ENCODE measurements at regions not wholly inside any gene's neighbourhood (a gene's known extent, or its start where the extent isn't known, plus 50 kb on each side); places are given as distances from the start of the nearest gene placed in this dataset.
"Not testable (repeated sequence)": the region's sequence is repeated elsewhere in the genome, so short reads cannot be mapped to it uniquely, and the experiment has no call there.

DNA sequence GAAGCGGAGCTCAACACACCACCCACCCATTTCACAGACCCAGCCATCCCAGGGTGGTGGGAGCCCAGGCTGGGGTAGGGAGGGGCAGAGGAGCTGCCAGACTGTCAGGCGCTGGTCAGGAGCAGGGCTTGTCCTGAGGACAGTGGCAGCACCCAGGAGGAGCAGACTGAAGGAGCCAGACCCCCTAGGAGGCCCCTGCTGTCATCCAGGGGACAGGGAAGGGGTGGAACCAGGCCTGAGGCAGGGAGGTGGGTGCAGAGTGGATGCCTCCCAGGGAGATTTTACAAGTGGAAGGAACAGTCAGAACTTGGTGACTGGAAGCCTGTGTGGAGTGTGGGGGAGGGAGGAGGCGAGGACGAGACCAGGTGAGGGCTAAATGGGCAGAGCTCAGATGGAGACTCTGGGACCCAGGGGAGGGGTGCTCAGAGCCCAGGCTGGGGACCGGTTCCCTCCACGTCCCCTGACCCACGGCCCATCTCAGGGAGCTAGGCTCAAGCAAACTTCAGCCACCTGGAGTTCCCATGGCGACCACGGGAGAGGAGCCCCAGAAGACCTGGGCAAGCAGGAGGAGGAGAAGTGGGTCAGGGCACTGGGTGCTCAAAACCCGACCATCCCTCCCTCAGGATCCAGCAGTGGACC lies 215.4 kb downstream of the TBC1D2B start:
- DNase-seq (ENCODE audit: low read depth): not testable (repeated sequence)

DNA sequence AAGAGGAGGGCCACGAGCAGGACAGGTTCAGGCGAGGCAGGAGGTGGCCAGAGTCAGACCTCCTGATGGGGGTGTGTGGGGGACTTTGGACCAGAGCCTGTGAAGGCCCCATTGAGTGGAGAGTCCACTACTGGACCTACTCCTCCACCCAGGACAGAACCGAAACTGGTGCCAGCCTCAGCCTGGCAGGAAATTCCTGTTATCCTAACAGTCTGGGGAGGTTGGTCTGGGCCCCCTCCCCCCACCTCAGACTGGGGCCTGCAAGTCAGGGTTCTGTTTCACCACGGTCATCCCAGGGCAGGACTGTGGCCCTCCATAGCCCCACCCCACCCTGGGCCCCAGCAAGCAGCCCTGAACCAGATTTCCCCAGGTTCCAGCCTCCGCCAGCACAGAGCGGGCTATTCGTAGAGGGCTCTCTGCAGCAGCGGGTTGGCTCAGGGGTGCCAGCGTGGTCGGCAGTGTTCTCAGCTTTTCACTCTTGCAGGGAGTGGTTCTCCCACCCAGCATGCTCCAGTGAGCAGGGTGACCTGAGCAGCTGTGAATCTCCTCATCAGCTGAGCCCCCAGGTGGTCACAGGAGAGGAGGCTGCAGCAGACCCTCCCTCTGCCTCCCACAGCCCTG lies 217.3 kb downstream of the TBC1D2B start:
- no peak for DNase-seq (ENCODE audit: low read depth)

DNA sequence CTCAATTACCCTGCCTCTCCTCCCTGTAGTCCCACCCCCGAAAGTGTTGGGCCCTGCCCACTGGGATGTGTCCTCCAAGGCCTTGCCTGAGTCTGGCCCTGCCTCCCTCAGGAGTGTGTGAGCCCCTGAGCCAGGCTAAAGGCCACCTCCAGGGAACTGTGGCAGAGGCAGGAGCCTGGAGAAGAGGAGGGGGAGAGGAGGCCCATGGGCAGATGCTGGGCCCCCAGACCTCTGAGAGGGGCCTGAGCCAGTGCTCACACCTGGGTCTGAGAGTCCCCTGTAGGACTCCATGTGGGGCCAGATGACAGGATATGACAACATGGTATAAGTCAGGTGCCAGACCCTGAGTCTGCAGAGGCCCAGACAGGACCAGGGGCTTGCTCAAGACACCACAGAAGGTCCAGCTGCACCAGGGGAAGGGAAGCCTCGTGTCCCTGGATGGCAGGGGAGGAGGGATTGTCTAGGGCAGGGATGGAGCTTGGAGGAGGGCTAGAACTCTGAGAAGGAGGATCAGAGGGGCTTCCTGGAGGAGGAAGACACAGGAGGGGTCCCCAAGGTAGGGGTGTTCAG lies 217.9 kb downstream of the TBC1D2B start:
- no peak for DNase-seq (ENCODE audit: low read depth)

DNA sequence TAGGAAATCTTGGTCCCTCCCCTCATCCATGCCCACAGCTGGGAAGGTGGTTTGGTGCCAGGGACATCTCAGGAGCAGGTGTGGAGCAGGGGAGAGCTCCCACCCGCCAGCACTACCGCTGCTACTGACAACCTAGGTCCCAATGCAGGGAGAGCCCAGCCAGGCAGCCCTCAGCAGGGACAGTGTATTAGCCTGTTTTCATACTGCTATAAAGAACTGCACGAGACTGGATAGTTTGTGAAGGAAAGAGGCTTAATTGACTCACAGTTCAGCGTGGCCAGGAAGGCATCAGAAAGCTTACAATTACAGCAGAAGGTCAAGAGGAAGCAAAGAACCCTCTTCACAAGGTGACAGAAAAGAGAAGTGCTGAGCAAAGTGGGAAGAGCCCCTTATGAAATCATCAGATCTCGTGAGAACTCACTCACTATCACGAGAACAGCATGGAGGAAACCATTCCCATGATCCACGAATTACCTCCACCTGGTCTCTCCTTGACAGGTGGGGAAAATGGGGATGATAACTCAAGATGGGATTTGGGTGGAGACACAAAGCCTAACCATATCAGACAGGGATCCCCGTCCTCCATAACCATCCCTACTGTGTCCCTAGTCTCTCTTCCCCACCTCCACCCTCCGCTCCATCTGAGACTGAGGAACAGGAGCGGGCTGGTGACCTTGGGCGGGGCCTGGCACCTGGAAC lies 218.6 kb downstream of the TBC1D2B start:
- DNase-seq (ENCODE audit: low read depth): no peak

DNA sequence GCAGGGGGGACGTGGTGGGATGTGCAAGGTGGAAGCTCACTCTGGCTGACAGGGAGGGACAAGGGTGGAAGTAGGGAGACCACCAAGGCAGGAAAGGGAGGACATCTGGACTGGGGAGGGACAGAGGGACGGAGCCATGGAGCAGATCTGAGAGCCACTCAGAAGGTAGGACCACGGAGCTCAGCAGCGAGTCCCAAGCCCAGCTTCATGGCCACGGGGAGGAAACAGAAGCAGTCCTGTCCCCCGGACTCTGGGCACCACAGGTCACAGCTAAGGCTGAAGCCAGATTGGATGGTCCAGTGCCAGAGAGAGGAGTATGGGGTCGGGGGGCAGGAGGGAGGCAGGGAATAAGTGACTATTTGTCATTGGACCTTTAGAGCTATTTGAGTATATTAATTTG lies 220.1 kb downstream of the TBC1D2B start:
- DNase-seq (ENCODE audit: low read depth): no peak

DNA sequence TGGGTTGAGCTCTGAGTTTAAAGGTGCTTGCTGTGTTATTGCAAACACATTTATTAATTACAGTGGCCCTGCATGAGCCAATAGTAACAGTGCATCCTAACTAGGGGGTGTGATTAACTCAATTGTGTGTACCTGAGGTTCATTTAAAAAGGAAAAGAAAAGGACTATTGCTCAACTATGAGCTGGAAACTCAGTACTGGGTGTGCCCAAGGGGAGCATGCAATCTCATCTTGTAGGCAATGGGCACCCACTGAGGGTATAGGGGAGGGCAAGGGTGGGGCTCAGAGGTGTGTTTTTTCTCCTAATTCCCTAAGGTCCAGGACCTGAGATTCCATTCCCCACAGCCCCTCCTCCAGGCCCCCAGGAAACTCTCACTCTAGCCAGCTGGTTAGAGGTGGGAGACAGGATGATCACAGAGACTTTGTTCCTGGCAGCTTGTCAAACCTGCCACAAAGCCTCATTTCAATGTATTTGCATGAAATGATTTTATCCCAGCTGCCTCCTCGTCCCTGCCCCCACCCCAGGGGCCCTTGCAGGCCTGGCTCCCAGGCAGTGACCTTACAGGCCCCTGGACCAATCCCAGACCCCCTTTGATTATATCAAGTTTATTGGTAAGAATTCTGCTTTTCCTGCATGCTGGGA lies 220.7 kb downstream of the TBC1D2B start:
- DNase-seq (ENCODE audit: low read depth): no peak

DNA sequence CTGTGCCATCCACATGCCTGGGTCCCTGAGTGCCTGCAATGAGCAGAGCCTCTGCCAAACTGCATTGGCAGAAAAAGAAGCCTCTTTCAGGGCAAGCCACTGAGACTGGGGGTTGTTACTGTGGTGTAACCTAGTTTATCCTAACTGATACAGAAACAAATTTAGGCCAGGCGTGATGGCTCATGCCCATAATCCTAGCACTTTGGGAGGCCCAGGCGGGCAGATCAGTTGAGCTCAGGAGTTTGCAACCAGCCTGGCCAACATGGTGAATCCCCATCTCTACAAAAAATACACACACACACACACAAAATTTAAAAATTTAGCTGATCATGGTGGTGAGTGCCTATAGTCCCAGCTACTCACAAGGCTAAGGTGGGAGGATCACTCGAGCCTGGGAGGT lies 221.6 kb downstream of the TBC1D2B start:
- no peak for DNase-seq (ENCODE audit: low read depth)

DNA sequence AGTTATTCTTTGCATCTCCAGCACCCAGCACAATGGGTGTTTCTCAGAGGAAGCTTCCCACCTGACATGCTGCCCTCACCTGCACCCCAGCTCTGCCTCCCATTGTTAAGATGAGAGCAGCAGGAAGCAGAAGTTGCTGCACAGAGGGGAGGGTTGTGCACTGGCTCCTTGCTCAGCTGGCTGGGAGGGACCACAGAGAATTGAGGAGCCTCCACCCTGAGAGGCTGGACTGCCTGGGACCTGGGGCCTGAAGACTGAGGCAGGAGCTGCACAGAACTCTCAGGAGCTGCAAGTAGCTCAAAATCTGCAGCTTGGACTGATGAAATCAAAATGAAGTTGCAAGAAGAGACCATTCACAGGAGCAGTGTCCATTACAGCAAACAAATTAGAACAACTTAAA lies 222.3 kb upstream of the LINGO1 start:
- no peak for DNase-seq (ENCODE audit: low read depth)

DNA sequence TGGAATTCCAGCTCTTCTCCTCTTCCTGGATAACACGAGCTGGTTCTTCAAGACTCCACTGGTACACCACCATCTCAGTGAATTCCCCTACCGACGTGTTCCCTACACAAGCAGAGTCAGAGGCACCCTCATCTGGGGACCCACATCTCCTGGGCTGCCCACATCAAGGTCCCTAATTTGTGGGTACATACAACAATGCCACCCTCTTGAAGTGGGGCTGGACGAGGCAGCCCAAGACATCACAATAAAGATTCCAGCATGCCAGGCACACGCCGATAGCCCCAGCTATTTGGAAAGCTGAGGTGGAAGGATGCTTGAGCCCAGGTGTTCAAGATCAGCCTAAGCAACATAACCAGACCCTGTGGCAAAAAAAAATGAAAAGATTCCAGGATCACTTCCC lies 221.2 kb upstream of the LINGO1 start:
- DNase-seq (ENCODE audit: low read depth): no peak

DNA sequence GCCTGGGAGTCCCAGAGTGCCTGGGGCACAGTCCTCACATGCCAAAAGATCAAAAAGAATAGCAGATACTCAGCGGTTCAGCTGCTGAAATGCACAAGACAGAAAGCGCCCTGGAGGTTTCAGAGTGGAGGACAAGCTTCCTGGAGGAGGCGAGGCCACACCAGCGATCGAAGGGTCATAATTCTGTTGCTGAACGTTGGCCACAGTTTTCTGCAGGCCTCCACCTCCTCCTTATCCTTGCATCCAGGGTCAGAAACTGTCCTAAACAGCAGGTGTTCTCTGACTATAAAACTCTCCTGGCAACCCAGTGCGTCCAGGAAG lies 220.3 kb upstream of the LINGO1 start:
- no peak for DNase-seq (ENCODE audit: low read depth)

DNA sequence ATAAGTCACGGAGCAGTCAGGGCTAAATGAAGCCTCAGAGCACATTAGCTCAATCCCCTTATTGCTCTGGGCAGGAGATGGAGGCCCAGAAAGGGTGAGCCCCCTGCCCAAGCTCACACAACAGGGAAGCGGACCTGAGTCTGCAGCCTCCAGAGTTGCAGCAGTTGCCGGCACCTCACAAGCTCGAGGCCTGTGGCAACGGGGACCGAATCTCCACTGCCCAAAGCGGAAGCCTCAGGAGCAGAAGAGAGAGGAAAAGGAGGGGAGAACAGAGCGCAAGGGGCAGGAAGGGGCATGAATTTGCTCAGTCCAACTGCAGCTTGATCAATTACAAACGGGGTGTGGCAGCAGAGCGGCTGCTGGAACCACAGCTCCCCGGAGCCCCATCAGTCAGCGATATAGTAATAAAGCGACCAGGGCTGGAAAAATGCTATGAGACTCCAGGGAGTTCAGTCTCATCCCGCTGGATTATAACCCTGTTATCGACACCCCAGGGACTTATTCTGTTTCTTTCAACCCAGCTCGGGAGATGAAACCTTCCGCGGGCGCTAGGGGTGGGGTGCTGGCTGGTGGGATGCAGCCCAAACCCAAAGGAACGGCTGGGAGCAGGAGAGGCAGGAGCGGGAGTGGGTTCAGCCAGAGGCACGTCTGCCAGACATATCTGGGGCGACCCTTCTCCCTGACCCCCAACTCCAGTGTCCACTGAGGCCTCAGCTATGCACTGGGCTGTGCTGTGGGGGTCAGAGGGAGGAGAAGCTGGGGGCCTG lies 219.7 kb upstream of the LINGO1 start:
- no peak for DNase-seq (ENCODE audit: low read depth)

DNA sequence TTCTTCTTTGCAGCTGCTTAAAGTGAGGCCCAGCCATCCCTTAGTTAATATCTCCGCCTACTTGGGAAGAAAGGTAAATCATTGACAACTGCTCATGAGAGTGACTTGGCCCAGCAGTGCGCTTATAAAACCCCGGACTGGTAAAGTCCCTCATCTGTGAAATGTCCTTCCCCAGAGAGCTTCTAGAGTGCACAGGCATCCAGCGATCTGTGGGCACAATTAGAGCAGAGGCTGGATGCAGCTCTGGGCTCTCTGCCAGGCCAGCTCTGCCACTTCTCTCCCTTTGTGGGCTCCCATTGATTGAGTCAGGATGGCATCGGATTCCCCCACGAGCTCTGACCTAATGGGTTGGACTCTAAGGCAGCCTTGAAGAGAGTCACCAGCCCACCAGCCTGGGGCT lies 219.0 kb upstream of the LINGO1 start:
- no peak for DNase-seq (ENCODE audit: low read depth)

DNA sequence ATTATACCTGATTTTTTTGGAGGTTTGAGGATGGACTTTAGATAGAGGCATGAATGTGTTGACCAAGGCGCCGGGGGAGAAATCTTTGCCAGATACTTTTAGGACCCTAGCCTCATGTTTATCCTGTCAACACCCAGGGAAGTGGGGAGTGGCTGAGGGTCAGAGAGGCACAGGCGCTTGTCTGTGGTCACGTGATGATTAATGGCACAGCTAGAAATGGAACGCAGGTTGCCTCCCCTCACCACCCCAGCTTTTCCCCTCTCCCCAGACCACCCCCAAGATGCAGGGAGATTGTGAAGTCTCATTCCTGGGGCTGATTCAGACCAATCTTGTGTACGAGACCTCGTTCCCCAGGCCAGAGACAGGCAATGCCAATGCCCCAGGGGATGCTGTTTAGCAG lies 218.4 kb upstream of the LINGO1 start:
- no peak for DNase-seq (ENCODE audit: low read depth)

DNA sequence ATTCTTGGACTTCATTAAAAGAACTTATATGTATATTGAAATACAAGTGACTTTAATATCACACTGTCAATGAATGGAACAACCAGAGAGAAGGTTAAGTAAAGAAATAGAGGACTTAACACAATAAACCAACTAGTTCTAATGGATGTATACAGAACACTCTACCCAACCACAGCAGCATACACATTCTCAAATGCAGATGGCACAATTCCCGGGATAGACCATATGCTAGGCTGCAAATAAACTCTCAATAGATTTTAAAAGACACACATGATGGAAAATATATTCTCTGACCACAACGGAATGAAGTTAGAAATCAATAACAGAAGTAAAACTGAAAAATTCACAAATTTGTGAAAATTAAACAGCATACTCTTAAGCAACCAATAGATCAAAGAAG lies 214.3 kb upstream of the LINGO1 start:
- DNase-seq (ENCODE audit: low read depth): no peak

DNA sequence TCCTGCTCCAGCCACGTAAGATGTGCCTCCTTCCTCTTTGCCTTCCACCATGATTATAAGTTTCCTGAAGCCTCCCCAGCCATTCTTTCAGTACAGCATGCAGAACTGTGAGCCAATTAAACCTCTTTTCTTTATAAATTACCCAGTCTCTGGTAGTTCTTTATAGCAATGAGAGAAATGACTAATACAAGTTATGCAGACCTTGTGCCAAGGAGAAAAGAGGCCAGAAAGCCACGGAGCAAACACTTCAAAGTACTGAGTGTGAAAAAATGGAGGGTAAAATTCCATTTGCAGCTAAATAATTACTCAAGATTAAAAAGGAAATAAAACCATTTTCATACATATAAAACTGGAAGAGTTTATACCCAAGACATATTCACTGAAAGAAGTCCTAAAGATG lies 213.6 kb upstream of the LINGO1 start:
- DNase-seq (ENCODE audit: low read depth): no peak

DNA sequence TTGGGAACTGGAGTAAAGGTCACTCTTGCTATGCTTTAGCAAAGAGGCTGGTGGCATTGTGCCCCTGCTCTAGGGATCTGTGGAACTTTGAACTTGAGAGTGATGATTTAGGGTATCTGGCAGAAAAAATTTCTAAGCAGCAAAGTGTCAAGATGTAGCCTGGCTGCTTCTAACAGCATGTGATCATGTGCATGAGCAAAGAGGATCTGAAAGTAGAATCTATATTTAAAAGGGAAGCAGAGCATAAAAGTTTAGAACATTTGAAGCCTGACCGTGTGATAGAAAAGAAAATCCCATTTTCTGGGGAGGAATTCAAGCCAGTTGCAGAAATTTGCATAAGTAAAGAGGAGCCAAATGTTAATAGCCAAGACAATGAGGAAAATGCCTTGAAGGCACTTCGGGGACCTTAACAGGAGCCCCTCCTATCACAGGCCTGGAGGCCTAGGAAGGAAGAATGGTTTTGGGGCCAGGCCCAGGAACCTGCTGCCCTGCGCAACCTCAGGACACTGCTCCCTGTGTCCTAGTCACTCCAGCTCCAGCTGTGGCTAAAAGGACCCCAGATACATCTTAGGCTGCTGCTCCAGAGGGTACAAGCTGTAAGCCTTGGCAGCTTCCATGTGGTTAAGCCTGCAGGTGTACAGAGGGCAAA lies 212.2 kb upstream of the LINGO1 start:
- DNase-seq (ENCODE audit: low read depth): no peak

DNA sequence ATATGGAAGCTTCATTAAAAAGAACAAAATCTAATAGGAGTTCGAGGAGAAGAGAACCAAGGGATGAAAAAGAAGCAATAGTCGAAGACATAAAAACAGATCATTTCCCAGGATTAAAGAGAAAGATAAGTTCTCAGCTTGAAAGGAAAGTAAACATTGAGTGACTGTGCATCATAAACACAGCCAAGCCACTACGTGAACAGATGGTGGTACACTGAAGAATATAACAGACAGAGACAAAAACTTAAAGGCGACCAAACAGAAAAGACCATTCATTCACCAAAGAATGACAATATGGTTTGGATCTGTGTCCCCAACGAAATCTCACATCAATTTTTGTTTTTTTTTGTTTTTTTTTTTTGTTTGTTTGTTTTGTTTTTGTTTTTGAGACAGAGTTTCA lies 210.8 kb upstream of the LINGO1 start:
- no peak for DNase-seq (ENCODE audit: low read depth)

DNA sequence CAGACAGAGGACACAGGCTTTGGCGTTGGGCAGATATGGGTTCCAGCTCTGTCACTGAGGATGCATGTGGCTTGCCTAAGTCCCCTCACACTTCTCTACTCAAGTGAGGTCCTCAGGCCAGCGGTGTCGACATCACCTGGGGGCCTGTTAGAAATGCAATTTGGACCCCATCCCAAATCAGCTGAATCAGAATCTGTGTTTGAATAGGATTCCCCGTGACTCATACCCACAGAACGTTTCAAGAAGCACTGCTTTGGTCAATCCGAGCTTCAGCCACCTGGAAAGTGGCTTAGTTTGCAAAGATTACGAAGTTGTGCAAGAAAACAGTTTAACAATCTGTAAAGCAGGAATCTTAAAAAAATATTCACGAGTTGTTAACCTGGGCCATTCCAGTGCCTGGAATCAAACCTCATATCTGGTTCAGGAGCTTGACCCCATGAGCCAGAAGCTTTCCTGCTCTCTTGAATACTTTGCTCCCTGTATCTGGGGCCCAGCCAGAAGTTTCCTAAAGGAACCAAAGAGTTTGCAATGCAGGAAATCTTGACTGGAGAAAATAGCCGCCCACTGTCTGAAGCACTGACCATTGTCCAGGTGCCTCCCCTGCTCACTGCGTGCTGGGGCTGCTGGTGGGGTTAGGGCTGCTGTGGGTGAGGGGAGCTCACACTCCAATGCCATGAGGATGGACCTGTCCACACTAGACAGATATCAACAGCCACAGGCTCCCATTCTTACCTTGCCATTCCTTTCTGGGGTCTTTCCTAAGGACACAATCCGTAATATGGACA lies 208.5 kb upstream of the LINGO1 start:
- DNase-seq (ENCODE audit: low read depth): no peak

DNA sequence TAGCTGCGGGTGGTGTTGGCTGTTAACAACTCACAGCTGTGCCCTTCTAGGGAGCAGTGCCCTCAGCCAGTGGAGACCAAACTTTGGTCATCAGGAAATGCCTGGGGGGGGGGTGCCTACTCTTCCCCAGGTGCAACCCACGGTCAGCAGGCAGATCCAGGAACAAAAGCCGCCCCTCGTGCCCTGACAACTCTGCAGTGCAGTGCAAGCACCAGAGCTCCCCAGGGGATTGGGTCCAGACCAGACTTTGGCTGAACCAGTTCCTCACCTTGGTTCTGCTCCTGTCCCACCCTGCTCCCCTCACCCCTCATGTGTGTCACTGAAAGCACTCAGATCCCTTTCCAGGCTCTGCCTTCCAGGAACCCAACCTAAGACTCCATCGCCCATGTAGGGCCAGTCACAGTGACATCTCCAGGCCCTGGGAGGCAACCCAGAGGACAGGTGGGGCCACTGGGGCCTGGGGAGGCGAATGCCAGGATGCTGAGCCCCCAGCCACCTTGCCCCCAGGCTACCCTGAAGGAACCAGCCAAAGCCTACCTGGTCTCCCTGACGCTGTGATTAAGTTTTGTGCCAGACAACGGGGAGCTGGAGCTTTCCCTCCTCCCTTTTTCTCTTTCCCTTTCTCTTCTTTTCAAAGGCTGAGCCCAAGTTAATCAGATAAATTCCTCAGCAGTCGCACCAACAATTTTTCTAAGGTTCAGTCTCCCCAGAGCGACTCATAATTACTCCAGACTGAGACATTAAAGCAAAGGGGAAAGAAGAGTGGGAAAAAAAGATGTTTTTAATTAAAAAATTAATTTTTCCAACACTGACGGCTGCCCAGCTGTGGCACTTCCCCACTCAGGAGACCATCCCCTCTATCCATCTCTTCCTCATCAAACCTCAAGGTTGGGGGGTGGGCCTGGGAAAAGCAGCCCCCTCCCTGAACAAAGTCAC lies 207.5 kb upstream of the LINGO1 start:
- no peak for DNase-seq (ENCODE audit: low read depth)

DNA sequence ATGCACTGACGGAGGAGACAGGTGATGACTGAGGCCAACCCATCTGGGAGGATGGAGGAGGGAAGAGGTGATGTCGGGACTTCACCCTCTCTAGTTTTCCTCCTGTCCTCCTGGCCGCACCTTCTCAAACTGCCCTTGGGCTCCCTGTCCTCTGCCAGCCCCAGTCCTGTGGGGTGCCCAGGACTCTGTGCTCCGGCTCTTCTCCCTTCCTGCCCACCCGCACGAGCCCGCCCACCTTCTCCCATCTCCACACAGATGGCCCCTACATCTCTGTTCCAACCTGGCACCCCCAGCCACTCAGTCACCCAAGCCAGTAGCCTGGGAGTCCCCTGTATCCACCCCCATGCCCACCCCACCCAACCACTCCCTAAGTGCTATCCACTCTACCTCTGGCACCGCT lies 206.7 kb upstream of the LINGO1 start:
- DNase-seq (ENCODE audit: low read depth): no peak

Data from T-helper 22 cell (primary cell).